Smooth muscle cell (in vitro differentiated cells): ENCODE measurements at regions not wholly inside any gene's neighbourhood (a gene's known extent, or its start where the extent isn't known, plus 50 kb on each side); places are given as distances from the start of the nearest gene placed in this dataset.

Experiments
- DNase-seq: peaks from one replicate; lab custom pipeline; 2025; ENCODE audit not compliant: unreplicated experiment; lab: John Stamatoyannopoulos, UW
- H2AFZ ChIP-seq: fragments of 200-600 bp; sonication (generic); 2 replicates; pipeline ENCODE4 v1.6.0; 2016; ENCODE audit warnings: antibody characterized with exemption, low read depth, mild to moderate bottlenecking
- H3F3A ChIP-seq: fragments of 200-600 bp; sonication (generic); 2 replicates; pipeline ENCODE4 v1.6.0; 2017; ENCODE audit warnings: antibody characterized with exemption, low read depth
- H3K27ac ChIP-seq: fragments of 200-600 bp; sonication (generic); 2 replicates; pipeline ENCODE4 v1.5.1; 2016; ENCODE audit warnings: low read depth, mild to moderate bottlenecking
- H3K27me3 ChIP-seq: fragments of 200-600 bp; sonication (generic); 2 replicates; pipeline ENCODE4 v1.6.1; 2016; ENCODE audit warnings: low read depth, mild to moderate bottlenecking
- H3K36me3 ChIP-seq: fragments of 200-600 bp; sonication (generic); 2 replicates; pipeline ENCODE4 v1.5.1; 2016; ENCODE audit warnings: low read depth
- H3K4me1 ChIP-seq: fragments of 200-600 bp; sonication (generic); 2 replicates; pipeline ENCODE4 v1.5.1; 2016; ENCODE audit warnings: low read depth
- H3K4me2 ChIP-seq: fragments of 200-600 bp; sonication (generic); 2 replicates; pipeline ENCODE4 v1.6.0; 2016; ENCODE audit warnings: mild to moderate bottlenecking
- H3K4me3 ChIP-seq: fragments of 200-600 bp; sonication (generic); 2 replicates; pipeline ENCODE4 v1.5.1; 2016; ENCODE audit warnings: mild to moderate bottlenecking
- H3K79me2 ChIP-seq: fragments of 200-600 bp; sonication (generic); 2 replicates; pipeline ENCODE4 v1.6.0; 2016; ENCODE audit warnings: low read depth, mild to moderate bottlenecking
- H3K9ac ChIP-seq: fragments of 200-600 bp; sonication (generic); 2 replicates; pipeline ENCODE4 v1.6.0; 2016; ENCODE audit warnings: low read depth
- H3K9me3 ChIP-seq: fragments of 200-600 bp; sonication (generic); replicated peaks from 2 replicates; pipeline ENCODE4 v1.5.1; 2016; ENCODE audit warnings: low read depth
- H4K20me1 ChIP-seq: fragments of 200-600 bp; sonication (generic); 2 replicates; pipeline ENCODE4 v1.6.0; 2016; ENCODE audit warnings: low read depth
- CTCF ChIP-seq: fragments of 200-600 bp; sonication (generic); IDR thresholded peaks from 2 replicates; pipeline ENCODE4 v1.5.1; 2017; ENCODE audit warnings: borderline replicate concordance, mild to moderate bottlenecking, antibody characterized with exemption; ENCODE audit not compliant: insufficient read depth, poor library complexity, severe bottlenecking
- WGBS: methylation state at CpG from one replicate; pipeline ENCODE4 v1.1.7; 2016; ENCODE audit warnings: low lambda C conversion rate; 5-methylcytosine and 5-hydroxymethylcytosine counted together

- TF ChIP-seq CTCF: no peak
- no peak overlapping the region for H3K4me2 ChIP-seq
- no peak overlapping the region for H3K4me3 ChIP-seq
- H2AFZ ChIP-seq: no peak overlapping the region
- H3F3A ChIP-seq: no peaks in the 10 kb centered on the region
- no peak overlapping the region for H3K27ac ChIP-seq
- 39% methylated on average over 3 of the region's 3 CpGs for WGBS
- H3K9me3 ChIP-seq: no peaks in the 10 kb centered on the region
- H3K4me1 ChIP-seq: no peaks in the 10 kb centered on the region
- no peaks in the 10 kb centered on the region for H3K79me2 ChIP-seq
- H3K9ac ChIP-seq: no peak overlapping the region
- H3K27me3 ChIP-seq: no peaks in the 10 kb centered on the region
- H3K36me3 ChIP-seq: no peaks in the 10 kb centered on the region
- no peaks in the 10 kb centered on the region for H4K20me1 ChIP-seq
- no peak for DNase-seq
Observed at GRCh38 chr9:19699756-19700155, 89.1 kb downstream of the SLC24A2 start.

- no peak for TF ChIP-seq CTCF
- Histone ChIP-seq H3K36me3 (no peaks in the 10 kb centered on the region), H4K20me1 (no peaks in the 10 kb centered on the region), H3K9ac (no peak overlapping the region), H3K4me3 (no peak overlapping the region), H3K4me2 (no peak overlapping the region), H3K79me2 (no peaks in the 10 kb centered on the region), H2AFZ (no peak overlapping the region), H3K27me3 (no peaks in the 10 kb centered on the region), H3K27ac (no peak overlapping the region), H3K4me1 (no peaks in the 10 kb centered on the region), H3K9me3 (no peaks in the 10 kb centered on the region), H3F3A (no peaks in the 10 kb centered on the region)
- WGBS: 13% methylated on average over 3 of the region's 3 CpGs
- DNase-seq: no peak
Observed at GRCh38 chr9:19698960-19699359, 89.9 kb downstream of the SLC24A2 start.

GRCh38 chr9:19694601-19695000 is 94.2 kb downstream of the SLC24A2 start:
- 92% methylated on average over 3 of the region's 3 CpGs for WGBS
- Histone ChIP-seq H3K27me3 (no peaks in the 10 kb centered on the region), H3K9me3 (no peaks in the 10 kb centered on the region), H3K36me3 (no peaks in the 10 kb centered on the region), H4K20me1 (no peaks in the 10 kb centered on the region), H3K4me2 (no peak overlapping the region), H3K9ac (no peak overlapping the region), H3K4me3 (no peak overlapping the region), H3F3A (no peaks in the 10 kb centered on the region), H3K79me2 (no peaks in the 10 kb centered on the region), H3K4me1 (no peaks in the 10 kb centered on the region), H2AFZ (no peak overlapping the region), H3K27ac (no peak overlapping the region)
- TF ChIP-seq CTCF: no peak
- DNase-seq: no peak

- DNase-seq: no peak
- no peak overlapping the region for H3K4me3 ChIP-seq
- TF ChIP-seq CTCF: no peak
- H2AFZ ChIP-seq: no peak overlapping the region
- no peaks in the 10 kb centered on the region for H3K79me2 ChIP-seq
- H3K36me3 ChIP-seq: no peaks in the 10 kb centered on the region
- no peak overlapping the region for H3K9ac ChIP-seq
- H3K27ac ChIP-seq: no peak overlapping the region
- 73% methylated on average over 5 of the region's 5 CpGs for WGBS
- no peaks in the 10 kb centered on the region for H4K20me1 ChIP-seq
- no peaks in the 10 kb centered on the region for H3K9me3 ChIP-seq
- H3K27me3 ChIP-seq: no peaks in the 10 kb centered on the region
- H3K4me1 ChIP-seq: no peaks in the 10 kb centered on the region
- no peaks in the 10 kb centered on the region for H3F3A ChIP-seq
- H3K4me2 ChIP-seq: no peak overlapping the region
Observed at GRCh38 chr9:19690128-19690527, 98.7 kb downstream of the SLC24A2 start.
